ENCODE measurements at regions not wholly inside any gene's neighbourhood (a gene's known extent, or its start where the extent isn't known, plus 50 kb on each side); places are given as distances from the start of the nearest gene placed in this dataset.

DNA sequence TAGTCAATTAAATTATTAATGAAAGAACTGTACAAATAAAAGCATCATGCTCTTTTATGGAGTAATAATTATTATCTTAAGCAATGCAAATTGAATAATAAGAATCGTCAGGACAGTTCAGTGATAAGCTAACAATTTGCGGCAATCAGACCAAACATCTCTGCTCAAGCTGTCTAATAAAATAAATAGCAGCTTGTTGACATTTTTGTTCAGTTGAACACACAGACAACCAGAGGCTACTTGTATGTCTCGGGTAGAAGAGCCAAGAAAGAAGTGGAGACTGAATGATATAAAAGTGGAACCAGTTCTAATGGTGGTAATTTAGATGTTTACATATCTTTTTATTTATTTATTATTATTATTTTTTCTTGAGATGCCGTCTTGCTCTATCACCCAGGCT, 57.4 kb upstream of the FOXN3 start:
- intact Hi-C loops (cut with micrococcal nuclease) = loop anchor here (5.0 kb wide), 1 partner anchor 38 kb away; no protein-coding TSS in a partner anchor
- no peak overlapping the region for H3K27ac ChIP-seq (ENCODE audit: low read length in 2 of 2)
- ChIA-PET POLR2A (no interaction called here), CTCF (no interaction called here)
- Mint-ChIP-seq H3K9me3 (ENCODE audit: insufficient read depth) (no peaks in the 10 kb centered on the region), H3K27ac (no peak overlapping the region), H3K4me1 (peaks cover 15% of the 10 kb centered on the region), H3K4me3 (no peak overlapping the region), H3K27me3 (no peaks in the 10 kb centered on the region)
- no peak overlapping the region for H3K4me3 ChIP-seq (ENCODE audit: control extremely low read depth in 1 of 5, extremely low read depth in 1 of 5, insufficient read depth in 1 of 5, low read depth in 2 of 5, low read length in 4 of 5)
- H2AFZ ChIP-seq (ENCODE audit: insufficient read depth, low read depth, low read length, poor library complexity, severe bottlenecking) = no peak overlapping the region
- no peaks in the 10 kb centered on the region for H3K4me1 ChIP-seq (ENCODE audit: control insufficient read depth in 2 of 2, insufficient read depth in 2 of 2, low read length in 2 of 2)
- peaks cover 0 to 5% of the 10 kb centered on the region in 2 experiments for H3K36me3 ChIP-seq (replicated peaks in 1 of 2; ENCODE audit: control extremely low read depth in 1 of 2, control insufficient read depth in 1 of 2, extremely low read depth in 1 of 2, insufficient read depth in 2 of 2, low read length in 1 of 2)
- 100% methylated on average over 1 of the region's 4 CpGs for WGBS (ENCODE audit: insufficient coverage)
- DNase-seq (no peak), ATAC-seq (ENCODE audit: low read depth) (no peak)
- H3K4me2 ChIP-seq (replicated peaks; ENCODE audit: low read depth, low read length, poor library complexity, severe bottlenecking) = no peak overlapping the region
- no peaks in the 10 kb centered on the region for H3K27me3 ChIP-seq (replicated peaks in 1 of 4; ENCODE audit: control extremely low read depth in 1 of 4, control insufficient read depth in 3 of 4, insufficient read depth in 4 of 4, low read length in 3 of 4)
- no peak for TF ChIP-seq EZH2 (IDR thresholded peaks at IDR 0.05; ENCODE audit: borderline replicate concordance, insufficient read depth, low read depth, low read length, poor library complexity, severe bottlenecking)
- TF ChIP-seq, protein P1, sequence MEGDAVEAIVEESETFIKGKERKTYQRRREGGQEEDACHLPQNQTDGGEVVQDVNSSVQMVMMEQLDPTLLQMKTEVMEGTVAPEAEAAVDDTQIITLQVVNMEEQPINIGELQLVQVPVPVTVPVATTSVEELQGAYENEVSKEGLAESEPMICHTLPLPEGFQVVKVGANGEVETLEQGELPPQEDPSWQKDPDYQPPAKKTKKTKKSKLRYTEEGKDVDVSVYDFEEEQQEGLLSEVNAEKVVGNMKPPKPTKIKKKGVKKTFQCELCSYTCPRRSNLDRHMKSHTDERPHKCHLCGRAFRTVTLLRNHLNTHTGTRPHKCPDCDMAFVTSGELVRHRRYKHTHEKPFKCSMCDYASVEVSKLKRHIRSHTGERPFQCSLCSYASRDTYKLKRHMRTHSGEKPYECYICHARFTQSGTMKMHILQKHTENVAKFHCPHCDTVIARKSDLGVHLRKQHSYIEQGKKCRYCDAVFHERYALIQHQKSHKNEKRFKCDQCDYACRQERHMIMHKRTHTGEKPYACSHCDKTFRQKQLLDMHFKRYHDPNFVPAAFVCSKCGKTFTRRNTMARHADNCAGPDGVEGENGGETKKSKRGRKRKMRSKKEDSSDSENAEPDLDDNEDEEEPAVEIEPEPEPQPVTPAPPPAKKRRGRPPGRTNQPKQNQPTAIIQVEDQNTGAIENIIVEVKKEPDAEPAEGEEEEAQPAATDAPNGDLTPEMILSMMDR (IDR thresholded peaks at IDR 0.05) = no peak
- no peak overlapping the region for H3K9ac ChIP-seq (ENCODE audit: low read length)
- H4K20me1 ChIP-seq (ENCODE audit: control insufficient read depth, insufficient read depth, low read length, poor library complexity, severe bottlenecking) = no peaks in the 10 kb centered on the region
- peaks cover 0 to 4% (median 0%) of the 10 kb centered on the region in 3 donors for H3K9me3 ChIP-seq (ENCODE audit: control extremely low read depth in 1 of 3, control insufficient read depth in 2 of 3, insufficient read depth in 1 of 3, low read length in 2 of 3)
- peaks cover 19% of the 10 kb centered on the region for H3K79me2 ChIP-seq (ENCODE audit: control insufficient read depth, insufficient read depth, low read length)

DNA sequence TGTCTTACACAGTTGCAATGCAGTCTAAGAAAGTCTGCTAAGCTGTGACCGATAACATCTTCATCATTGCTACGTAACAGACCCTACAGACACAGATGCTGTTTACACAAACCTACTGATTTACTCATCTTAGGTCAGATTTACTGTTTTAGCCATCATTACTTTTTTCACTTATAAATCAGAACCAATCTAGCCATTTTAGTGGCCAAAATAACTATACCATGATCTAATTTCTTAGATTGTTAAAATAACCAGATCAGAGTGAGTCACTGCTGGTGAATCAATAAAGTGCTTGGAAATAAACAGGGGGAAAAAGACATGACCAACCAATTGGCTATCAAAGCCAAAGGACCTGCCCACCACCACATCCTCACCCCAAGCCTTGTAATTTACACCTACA, 57.0 kb upstream of the FOXN3 start:
- H3K27ac ChIP-seq (ENCODE audit: low read length in 2 of 2) = no peak overlapping the region
- Mint-ChIP-seq H3K27ac (no peak overlapping the region), H3K4me1 (peaks cover 17% of the 10 kb centered on the region), H3K9me3 (ENCODE audit: insufficient read depth) (no peaks in the 10 kb centered on the region), H3K27me3 (no peaks in the 10 kb centered on the region), H3K4me3 (no peak overlapping the region)
- no peak for DNase-seq
- H3K4me2 ChIP-seq (replicated peaks; ENCODE audit: low read depth, low read length, poor library complexity, severe bottlenecking) = no peak overlapping the region
- no peak overlapping the region for H3K4me3 ChIP-seq (ENCODE audit: control extremely low read depth in 1 of 5, extremely low read depth in 1 of 5, insufficient read depth in 1 of 5, low read depth in 2 of 5, low read length in 4 of 5)
- H3K9ac ChIP-seq (ENCODE audit: low read length) = no peak overlapping the region
- ATAC-seq (ENCODE audit: low read depth) = no peak
- H4K20me1 ChIP-seq (ENCODE audit: control insufficient read depth, insufficient read depth, low read length, poor library complexity, severe bottlenecking) = no peaks in the 10 kb centered on the region
- ChIA-PET CTCF (no interaction called here), POLR2A (no interaction called here)
- no CpG with 5 or more reads among the region's 2 CpGs for WGBS (ENCODE audit: insufficient coverage)
- intact Hi-C loops (cut with micrococcal nuclease) = loop anchor here (5.0 kb wide), 1 partner anchor 38 kb away; no protein-coding TSS in a partner anchor
- no peak overlapping the region for H2AFZ ChIP-seq (ENCODE audit: insufficient read depth, low read depth, low read length, poor library complexity, severe bottlenecking)
- H3K9me3 ChIP-seq (ENCODE audit: control extremely low read depth in 1 of 3, control insufficient read depth in 2 of 3, insufficient read depth in 1 of 3, low read length in 2 of 3) = peaks cover 0 to 4% (median 0%) of the 10 kb centered on the region in 3 donors
- peaks cover 0 to 8% of the 10 kb centered on the region in 2 experiments for H3K36me3 ChIP-seq (replicated peaks in 1 of 2; ENCODE audit: control extremely low read depth in 1 of 2, control insufficient read depth in 1 of 2, extremely low read depth in 1 of 2, insufficient read depth in 2 of 2, low read length in 1 of 2)
- H3K79me2 ChIP-seq (ENCODE audit: control insufficient read depth, insufficient read depth, low read length) = peaks cover 19% of the 10 kb centered on the region
- H3K27me3 ChIP-seq (replicated peaks in 1 of 4; ENCODE audit: control extremely low read depth in 1 of 4, control insufficient read depth in 3 of 4, insufficient read depth in 4 of 4, low read length in 3 of 4) = no peaks in the 10 kb centered on the region
- no peaks in the 10 kb centered on the region for H3K4me1 ChIP-seq (ENCODE audit: control insufficient read depth in 2 of 2, insufficient read depth in 2 of 2, low read length in 2 of 2)
- TF ChIP-seq EZH2 (IDR thresholded peaks at IDR 0.05; ENCODE audit: borderline replicate concordance, insufficient read depth, low read depth, low read length, poor library complexity, severe bottlenecking) = no peak
- TF ChIP-seq, protein P1 (IDR thresholded peaks at IDR 0.05) = no peak

Data from B cell (primary cell).